ENCODE measurements at regions not wholly inside any gene's neighbourhood (a gene's known extent, or its start where the extent isn't known, plus 50 kb on each side); places are given as distances from the start of the nearest gene placed in this dataset.

DNA sequence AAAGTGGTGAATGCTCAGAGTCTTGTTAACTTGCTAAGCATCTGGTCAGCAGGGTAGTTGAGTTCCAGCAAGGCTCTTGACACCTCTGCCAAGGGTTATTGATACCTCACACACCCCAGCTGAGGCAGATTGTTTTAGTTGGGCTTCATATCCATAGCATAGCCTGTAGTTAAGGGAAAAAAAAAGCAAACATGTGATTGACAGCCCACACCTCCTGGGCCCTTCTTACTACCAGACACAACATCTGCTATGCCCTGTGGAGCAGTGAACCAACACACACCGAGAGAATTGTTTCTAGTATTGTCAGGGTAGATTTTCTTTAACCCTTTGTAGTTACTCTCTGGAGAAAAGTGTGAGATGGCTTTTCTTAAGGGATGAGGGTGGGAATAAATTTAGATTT is 697.0 kb upstream of the POU3F2 start:
- H3K9me3 Mint-ChIP-seq: peaks cover 5% of the 10 kb centered on the region
- TF ChIP-seq, protein P1, sequence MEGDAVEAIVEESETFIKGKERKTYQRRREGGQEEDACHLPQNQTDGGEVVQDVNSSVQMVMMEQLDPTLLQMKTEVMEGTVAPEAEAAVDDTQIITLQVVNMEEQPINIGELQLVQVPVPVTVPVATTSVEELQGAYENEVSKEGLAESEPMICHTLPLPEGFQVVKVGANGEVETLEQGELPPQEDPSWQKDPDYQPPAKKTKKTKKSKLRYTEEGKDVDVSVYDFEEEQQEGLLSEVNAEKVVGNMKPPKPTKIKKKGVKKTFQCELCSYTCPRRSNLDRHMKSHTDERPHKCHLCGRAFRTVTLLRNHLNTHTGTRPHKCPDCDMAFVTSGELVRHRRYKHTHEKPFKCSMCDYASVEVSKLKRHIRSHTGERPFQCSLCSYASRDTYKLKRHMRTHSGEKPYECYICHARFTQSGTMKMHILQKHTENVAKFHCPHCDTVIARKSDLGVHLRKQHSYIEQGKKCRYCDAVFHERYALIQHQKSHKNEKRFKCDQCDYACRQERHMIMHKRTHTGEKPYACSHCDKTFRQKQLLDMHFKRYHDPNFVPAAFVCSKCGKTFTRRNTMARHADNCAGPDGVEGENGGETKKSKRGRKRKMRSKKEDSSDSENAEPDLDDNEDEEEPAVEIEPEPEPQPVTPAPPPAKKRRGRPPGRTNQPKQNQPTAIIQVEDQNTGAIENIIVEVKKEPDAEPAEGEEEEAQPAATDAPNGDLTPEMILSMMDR (conservative IDR thresholded peaks at IDR 0.05): no peak
- H3K4me3 Mint-ChIP-seq: no peak overlapping the region
- no peak for DNase-seq (ENCODE audit: extremely low spot score, unreplicated experiment)
- H3K27me3 Mint-ChIP-seq: no peaks in the 10 kb centered on the region
- no peaks in the 10 kb centered on the region for H3K36me3 Mint-ChIP-seq
- H3K4me1 Mint-ChIP-seq (ENCODE audit: unreplicated experiment): peaks cover 6% of the 10 kb centered on the region
- no peak overlapping the region for H3K27ac Mint-ChIP-seq

DNA sequence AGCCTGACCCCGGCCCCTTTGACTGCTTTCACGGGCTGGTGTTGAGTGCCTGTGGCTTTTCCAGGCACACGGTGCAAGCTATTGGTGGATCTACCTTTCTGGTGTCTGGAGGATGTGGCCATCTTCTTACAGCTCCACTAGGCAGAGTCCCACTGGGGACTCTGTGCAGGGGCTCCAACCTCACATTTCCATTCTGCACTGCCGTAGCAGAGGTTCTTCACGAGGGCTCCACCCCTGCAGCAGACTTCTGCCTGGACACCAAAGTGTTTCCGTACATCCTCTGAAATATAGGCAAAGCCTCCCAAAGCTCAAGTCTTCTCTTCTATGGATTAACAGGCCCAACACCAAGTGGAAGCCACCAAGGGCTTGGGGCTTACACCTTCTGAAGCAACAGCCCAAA is 691.5 kb upstream of the POU3F2 start:
- H3K36me3 Mint-ChIP-seq: no peaks in the 10 kb centered on the region
- H3K9me3 Mint-ChIP-seq: peaks cover 5% of the 10 kb centered on the region
- H3K4me3 Mint-ChIP-seq: no peak overlapping the region
- TF ChIP-seq, protein P1 (conservative IDR thresholded peaks at IDR 0.05): no peak
- no peaks in the 10 kb centered on the region for H3K27me3 Mint-ChIP-seq
- DNase-seq (ENCODE audit: extremely low spot score, unreplicated experiment): no peak
- no peak overlapping the region for H3K27ac Mint-ChIP-seq
- H3K4me1 Mint-ChIP-seq (ENCODE audit: unreplicated experiment): no peaks in the 10 kb centered on the region

DNA sequence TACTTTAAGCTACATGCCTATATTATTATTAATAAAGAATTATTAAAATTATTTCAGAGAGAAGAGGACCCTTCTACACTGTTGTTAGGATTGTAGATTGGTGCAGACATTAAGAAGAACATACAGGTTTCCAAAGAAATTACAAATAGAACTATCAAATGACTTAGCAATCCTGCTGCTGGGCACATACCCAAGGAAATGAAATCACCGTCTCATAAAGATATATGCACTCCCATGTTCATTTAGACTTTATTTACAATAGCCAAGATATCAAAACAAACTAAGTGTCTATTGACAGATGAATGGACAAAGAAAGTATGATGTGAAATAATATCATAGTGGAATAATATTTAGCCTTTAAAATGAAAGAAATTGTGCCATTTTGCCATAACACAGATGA is 687.7 kb upstream of the POU3F2 start:
- no peak for DNase-seq (ENCODE audit: extremely low spot score, unreplicated experiment)
- Mint-ChIP-seq H3K36me3 (no peaks in the 10 kb centered on the region), H3K9me3 (peaks cover 4% of the 10 kb centered on the region), H3K27ac (no peak overlapping the region), H3K4me3 (no peak overlapping the region), H3K4me1 (ENCODE audit: unreplicated experiment) (no peaks in the 10 kb centered on the region), H3K27me3 (no peaks in the 10 kb centered on the region)
- TF ChIP-seq, protein P1 (conservative IDR thresholded peaks at IDR 0.05): no peak

DNA sequence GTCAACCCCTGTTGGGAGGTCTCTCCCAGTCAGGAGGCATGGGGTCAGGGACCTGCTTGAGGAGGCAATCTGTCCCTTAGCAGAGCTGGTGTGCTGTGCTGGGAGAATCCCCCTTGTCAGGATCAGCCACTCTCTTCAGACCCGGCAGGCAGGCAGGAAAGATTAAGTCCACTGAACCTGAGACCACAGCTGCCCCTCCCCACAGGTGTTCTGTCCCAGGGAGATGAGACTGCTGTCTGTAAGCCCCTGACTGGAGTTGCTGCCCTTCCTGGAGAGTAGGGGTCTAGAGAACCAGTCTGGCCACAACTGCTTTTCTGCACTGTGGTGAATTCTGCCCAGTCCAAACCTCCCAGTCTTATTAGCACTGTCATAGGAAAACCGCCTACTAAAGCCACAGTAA is 677.8 kb upstream of the POU3F2 start:
- TF ChIP-seq, protein P1 (conservative IDR thresholded peaks at IDR 0.05): no peak
- H3K36me3 Mint-ChIP-seq: no peaks in the 10 kb centered on the region
- H3K4me1 Mint-ChIP-seq (ENCODE audit: unreplicated experiment): no peaks in the 10 kb centered on the region
- H3K27me3 Mint-ChIP-seq: no peaks in the 10 kb centered on the region
- DNase-seq (ENCODE audit: extremely low spot score, unreplicated experiment): no peak
- H3K9me3 Mint-ChIP-seq: no peaks in the 10 kb centered on the region
- H3K4me3 Mint-ChIP-seq: no peak overlapping the region
- H3K27ac Mint-ChIP-seq: no peak overlapping the region

DNA sequence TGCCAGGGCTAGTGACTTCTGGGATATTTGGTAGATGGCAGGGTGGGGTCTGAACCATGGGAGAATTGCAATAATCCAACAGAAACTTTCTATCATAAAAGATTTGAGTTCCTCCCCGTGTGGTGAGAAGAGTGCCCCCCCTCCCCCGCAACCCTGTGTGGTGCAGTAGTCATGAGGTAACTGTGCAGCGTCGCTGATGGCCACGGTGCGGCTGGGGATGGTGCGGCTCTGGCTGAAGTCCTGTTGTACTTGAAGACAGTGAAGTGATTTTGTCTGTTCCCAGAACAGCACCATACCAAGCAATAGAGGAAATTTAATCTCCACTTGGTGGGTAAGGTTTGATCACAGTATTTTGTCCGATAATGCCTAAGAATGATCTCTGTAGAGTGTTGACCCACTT is 654.8 kb upstream of the POU3F2 start:
- TF ChIP-seq, protein P1 (conservative IDR thresholded peaks at IDR 0.05): no peak
- Mint-ChIP-seq H3K9me3 (no peaks in the 10 kb centered on the region), H3K27ac (no peak overlapping the region), H3K4me3 (no peak overlapping the region), H3K27me3 (no peaks in the 10 kb centered on the region), H3K4me1 (ENCODE audit: unreplicated experiment) (no peaks in the 10 kb centered on the region), H3K36me3 (no peaks in the 10 kb centered on the region)
- DNase-seq (ENCODE audit: extremely low spot score, unreplicated experiment): no peak

DNA sequence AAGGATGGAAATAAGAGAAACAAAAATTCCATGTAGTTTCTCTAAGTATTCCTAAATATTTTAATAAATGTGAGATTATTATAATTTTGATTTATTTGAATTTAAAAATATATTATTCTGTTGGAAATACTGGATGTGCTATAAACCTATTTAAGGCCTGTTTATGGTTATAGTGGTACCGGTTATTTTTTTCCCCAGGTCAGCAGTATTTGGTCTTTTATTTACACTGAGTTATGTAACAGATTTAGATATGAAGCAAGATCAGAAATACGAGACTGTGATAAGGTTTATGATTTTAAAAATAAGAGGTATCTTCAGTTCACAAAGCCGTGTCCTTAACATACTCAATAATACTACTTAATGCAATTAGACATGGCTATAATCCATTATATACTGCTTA is 634.3 kb upstream of the POU3F2 start:
- no peaks in the 10 kb centered on the region for H3K9me3 Mint-ChIP-seq
- no peak overlapping the region for H3K4me3 Mint-ChIP-seq
- no peaks in the 10 kb centered on the region for H3K4me1 Mint-ChIP-seq (ENCODE audit: unreplicated experiment)
- TF ChIP-seq, protein P1 (conservative IDR thresholded peaks at IDR 0.05): no peak
- H3K27me3 Mint-ChIP-seq: no peaks in the 10 kb centered on the region
- H3K36me3 Mint-ChIP-seq: no peaks in the 10 kb centered on the region
- H3K27ac Mint-ChIP-seq: no peak overlapping the region
- DNase-seq (ENCODE audit: extremely low spot score, unreplicated experiment): no peak

Measured in type B pancreatic cell (in vitro differentiated cells).